NT2/D1 (cell line): ENCODE measurements at regions not wholly inside any gene's neighbourhood (a gene's known extent, or its start where the extent isn't known, plus 50 kb on each side); places are given as distances from the start of the nearest gene placed in this dataset.
"Not testable (repeated sequence)": the region's sequence is repeated elsewhere in the genome, so short reads cannot be mapped to it uniquely, and the experiment has no call there.

ENCODE experiments used
- YY1 ChIP-seq: IDR thresholded peaks from 2 replicates; pipeline ENCODE4 v1.6.1; 2011; ENCODE audit not compliant: insufficient read length, insufficient read depth
- ZNF274 ChIP-seq: IDR thresholded peaks from 2 replicates; pipeline ENCODE4 v1.6.1; 2011; ENCODE audit warnings: mild to moderate bottlenecking, low read depth, low read length

DNA sequence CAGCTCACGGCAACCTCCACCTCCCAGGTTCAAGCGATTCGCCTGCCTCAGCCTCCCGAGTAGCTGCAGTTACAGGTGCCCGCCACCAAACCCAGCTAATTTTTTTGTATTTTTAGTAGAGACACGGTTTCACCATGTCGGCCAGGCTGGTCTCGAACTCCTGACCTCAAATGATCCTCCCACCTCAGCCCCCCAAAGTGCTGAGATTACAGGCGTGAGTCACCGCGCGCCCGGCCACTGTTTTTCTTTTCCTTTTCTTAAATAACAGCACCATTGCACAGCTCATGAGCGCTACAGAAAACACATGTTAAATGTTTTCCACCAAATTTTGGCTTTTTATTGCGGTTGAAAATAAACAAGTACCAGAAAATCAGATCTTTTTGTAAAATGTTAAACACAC, 195.5 kb downstream of the CRLF2 start:
- TF ChIP-seq YY1, ZNF274: not testable (repeated sequence)
